GM23338 (cell line): ENCODE measurements at regions not wholly inside any gene's neighbourhood (a gene's known extent, or its start where the extent isn't known, plus 50 kb on each side); places are given as distances from the start of the nearest gene placed in this dataset.
A peak's percentile ranks its signal among the peaks of the same experiment; 100 is the strongest.

Experiments
- ATAC-seq: fragments of 200-7000 bp; cut with Tn5 transposase; 3 replicates; pipeline ENCODE4 v1.9.1; 2020
- DNase-seq: peaks from one replicate; pipeline ENCODE4 v3.0.0-alpha.2; 2015; ENCODE audit warnings: low spot score
- H2AFZ ChIP-seq: fragments of 200-600 bp; sonication (generic); 2 replicates; pipeline ENCODE4 v1.8.0; 2016; ENCODE audit warnings: antibody characterized with exemption, mild to moderate bottlenecking, moderate library complexity
- H3F3A ChIP-seq: fragments of 200-600 bp; sonication (generic); replicated peaks from 2 replicates; pipeline ENCODE4 v1.8.0; 2017; ENCODE audit warnings: antibody characterized with exemption, mixed run types, low read depth
- H3K27ac ChIP-seq: fragments of 200-600 bp; sonication (generic); 2 replicates; pipeline ENCODE4 v1.6.1; 2016; ENCODE audit warnings: low read depth
- H3K27me3 ChIP-seq: fragments of 200-600 bp; sonication (generic); 2 replicates; pipeline ENCODE4 v1.8.0; 2016; ENCODE audit warnings: mild to moderate bottlenecking, mixed run types, moderate library complexity; ENCODE audit not compliant: insufficient read depth
- H3K36me3 ChIP-seq: fragments of 200-600 bp; sonication (generic); 2 replicates; pipeline ENCODE4 v1.8.0; 2016; ENCODE audit warnings: mild to moderate bottlenecking; ENCODE audit not compliant: insufficient read depth
- H3K4me1 ChIP-seq: fragments of 200-600 bp; sonication (generic); 2 replicates; pipeline ENCODE4 v1.8.0; 2016; ENCODE audit warnings: mild to moderate bottlenecking, moderate library complexity; ENCODE audit not compliant: insufficient read depth
- H3K4me2 ChIP-seq: fragments of 200-600 bp; sonication (generic); 2 replicates; pipeline ENCODE4 v1.7.1; 2017; ENCODE audit warnings: mixed run types
- H3K4me3 ChIP-seq: fragments of 200-600 bp; sonication (generic); 2 replicates; pipeline ENCODE4 v1.6.1; 2016; ENCODE audit warnings: mixed run types
- H3K79me2 ChIP-seq: fragments of 200-600 bp; sonication (generic); replicated peaks from 2 replicates; pipeline ENCODE4 v1.8.0; 2017; ENCODE audit warnings: mild to moderate bottlenecking; ENCODE audit not compliant: insufficient read depth
- H3K9me2 ChIP-seq: fragments of 200-600 bp; sonication (generic); 2 replicates; pipeline ENCODE4 v1.8.0; 2017; ENCODE audit not compliant: insufficient read depth
- H4K20me1 ChIP-seq: fragments of 200-600 bp; sonication (generic); replicated peaks from 2 replicates; pipeline ENCODE4 v1.8.0; 2017; ENCODE audit warnings: mild to moderate bottlenecking; ENCODE audit not compliant: insufficient read depth
- H3K27ac Mint-ChIP-seq: 2 replicates; pipeline ENCODE4 v1.8.0; 2020; ENCODE audit warnings: inconsistent platforms, mild to moderate bottlenecking, moderate library complexity, mixed read lengths
- H3K27me3 Mint-ChIP-seq: 3 replicates; pipeline ENCODE4 v1.8.0; 2022; ENCODE audit warnings: low read depth, mild to moderate bottlenecking, moderate library complexity, mixed read lengths, inconsistent platforms; ENCODE audit not compliant: insufficient read depth, poor library complexity
- H3K36me3 Mint-ChIP-seq: 3 replicates; pipeline ENCODE4 v1.8.0; 2021; ENCODE audit warnings: low read depth, mild to moderate bottlenecking, inconsistent platforms, moderate library complexity, mixed read lengths
- H3K4me1 Mint-ChIP-seq: 3 replicates; pipeline ENCODE4 v1.8.0; 2020; ENCODE audit warnings: mild to moderate bottlenecking, inconsistent platforms, mixed read lengths
- H3K4me3 Mint-ChIP-seq: 3 replicates; pipeline ENCODE4 v1.8.0; 2021; ENCODE audit warnings: moderate library complexity, mild to moderate bottlenecking, inconsistent platforms, mixed read lengths
- H3K9me3 Mint-ChIP-seq: 3 replicates; pipeline ENCODE4 v1.8.0; 2020; ENCODE audit warnings: moderate library complexity, mild to moderate bottlenecking, inconsistent platforms, mixed read lengths
- EZH2 ChIP-seq: fragments of 200-600 bp; sonication (generic); IDR thresholded peaks from one replicate; pipeline ENCODE4 v1.8.0; 2017; ENCODE audit warnings: antibody characterized with exemption, mild to moderate bottlenecking, low read depth; ENCODE audit not compliant: unreplicated experiment
- EZH2phosphoT487 ChIP-seq: fragments of 200-600 bp; sonication (generic); IDR thresholded peaks from one replicate; pipeline ENCODE4 v1.8.1; 2018; ENCODE audit warnings: antibody characterized with exemption; ENCODE audit not compliant: unreplicated experiment
- REST ChIP-seq: IDR thresholded peaks from one replicate; pipeline ENCODE4 v1.6.1; 2018; ENCODE audit warnings: antibody characterized with exemption; ENCODE audit not compliant: unreplicated experiment
- STAT1 ChIP-seq: IDR thresholded peaks from one replicate; pipeline ENCODE4 v1.6.1; 2016; ENCODE audit warnings: antibody characterized with exemption; ENCODE audit not compliant: unreplicated experiment
- TF ChIP-seq, protein P1 (sequence below): fragments of 250-450 bp; sonication (Bioruptor Pico); IDR thresholded peaks from 2 replicates; pipeline ENCODE4 v1.5.0; 2020; ENCODE audit warnings: mild to moderate bottlenecking, moderate library complexity

DNA sequence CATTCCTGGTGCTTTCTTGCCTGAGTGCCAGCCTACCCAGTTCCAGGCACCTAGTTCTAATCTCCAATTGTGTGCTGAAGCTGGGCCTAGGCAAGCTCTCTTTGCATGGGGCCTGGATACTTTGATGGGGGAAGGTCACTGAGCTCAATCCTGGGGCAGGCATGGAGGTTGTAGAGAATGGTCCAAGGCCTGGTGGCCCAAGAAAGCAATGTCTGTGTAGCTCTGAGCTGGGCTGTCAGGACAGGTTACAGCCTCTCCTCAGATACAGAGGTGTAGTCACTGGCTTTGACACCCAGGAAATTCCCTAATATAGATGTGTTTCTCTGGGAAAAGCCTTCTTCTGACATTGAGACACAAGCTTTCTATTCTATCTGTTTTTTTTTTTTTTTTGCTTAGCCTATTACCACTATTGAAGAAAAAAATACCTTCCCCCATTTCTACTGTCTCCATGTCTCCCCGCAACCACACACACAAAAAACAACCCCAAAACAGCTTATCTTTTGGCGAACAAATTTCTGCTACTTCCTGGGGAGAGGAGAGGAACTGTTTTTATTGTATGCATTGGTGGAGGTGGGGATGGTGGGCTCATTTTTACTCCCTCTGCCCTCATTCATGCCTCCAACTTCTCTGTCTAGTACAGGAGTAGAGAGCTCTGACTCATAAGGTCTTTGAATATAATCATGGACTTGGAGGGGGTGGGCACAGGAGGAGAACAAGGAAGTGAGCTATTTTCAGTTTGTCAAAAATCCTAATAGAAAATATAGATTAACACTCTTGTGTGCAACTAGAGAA, 66.7 kb upstream of the DHX15 start:
- no peaks in the 10 kb centered on the region for H4K20me1 ChIP-seq
- H3K4me3 ChIP-seq: no peak overlapping the region
- H3K27me3 Mint-ChIP-seq: peaks cover 8% of the 10 kb centered on the region
- H3K36me3 Mint-ChIP-seq: no peaks in the 10 kb centered on the region
- H3K4me2 ChIP-seq: no peak overlapping the region
- H3K36me3 ChIP-seq: no peaks in the 10 kb centered on the region
- no peaks in the 10 kb centered on the region for H3K79me2 ChIP-seq
- peaks cover 26% of the 10 kb centered on the region for H3K4me1 ChIP-seq
- H3K27me3 ChIP-seq: no peaks in the 10 kb centered on the region
- no peaks in the 10 kb centered on the region for H3F3A ChIP-seq
- no peak overlapping the region for H3K4me3 Mint-ChIP-seq
- TF ChIP-seq EZH2phosphoT487 (no peak), STAT1 (no peak), REST (no peak), EZH2 (no peak)
- TF ChIP-seq, protein P1, sequence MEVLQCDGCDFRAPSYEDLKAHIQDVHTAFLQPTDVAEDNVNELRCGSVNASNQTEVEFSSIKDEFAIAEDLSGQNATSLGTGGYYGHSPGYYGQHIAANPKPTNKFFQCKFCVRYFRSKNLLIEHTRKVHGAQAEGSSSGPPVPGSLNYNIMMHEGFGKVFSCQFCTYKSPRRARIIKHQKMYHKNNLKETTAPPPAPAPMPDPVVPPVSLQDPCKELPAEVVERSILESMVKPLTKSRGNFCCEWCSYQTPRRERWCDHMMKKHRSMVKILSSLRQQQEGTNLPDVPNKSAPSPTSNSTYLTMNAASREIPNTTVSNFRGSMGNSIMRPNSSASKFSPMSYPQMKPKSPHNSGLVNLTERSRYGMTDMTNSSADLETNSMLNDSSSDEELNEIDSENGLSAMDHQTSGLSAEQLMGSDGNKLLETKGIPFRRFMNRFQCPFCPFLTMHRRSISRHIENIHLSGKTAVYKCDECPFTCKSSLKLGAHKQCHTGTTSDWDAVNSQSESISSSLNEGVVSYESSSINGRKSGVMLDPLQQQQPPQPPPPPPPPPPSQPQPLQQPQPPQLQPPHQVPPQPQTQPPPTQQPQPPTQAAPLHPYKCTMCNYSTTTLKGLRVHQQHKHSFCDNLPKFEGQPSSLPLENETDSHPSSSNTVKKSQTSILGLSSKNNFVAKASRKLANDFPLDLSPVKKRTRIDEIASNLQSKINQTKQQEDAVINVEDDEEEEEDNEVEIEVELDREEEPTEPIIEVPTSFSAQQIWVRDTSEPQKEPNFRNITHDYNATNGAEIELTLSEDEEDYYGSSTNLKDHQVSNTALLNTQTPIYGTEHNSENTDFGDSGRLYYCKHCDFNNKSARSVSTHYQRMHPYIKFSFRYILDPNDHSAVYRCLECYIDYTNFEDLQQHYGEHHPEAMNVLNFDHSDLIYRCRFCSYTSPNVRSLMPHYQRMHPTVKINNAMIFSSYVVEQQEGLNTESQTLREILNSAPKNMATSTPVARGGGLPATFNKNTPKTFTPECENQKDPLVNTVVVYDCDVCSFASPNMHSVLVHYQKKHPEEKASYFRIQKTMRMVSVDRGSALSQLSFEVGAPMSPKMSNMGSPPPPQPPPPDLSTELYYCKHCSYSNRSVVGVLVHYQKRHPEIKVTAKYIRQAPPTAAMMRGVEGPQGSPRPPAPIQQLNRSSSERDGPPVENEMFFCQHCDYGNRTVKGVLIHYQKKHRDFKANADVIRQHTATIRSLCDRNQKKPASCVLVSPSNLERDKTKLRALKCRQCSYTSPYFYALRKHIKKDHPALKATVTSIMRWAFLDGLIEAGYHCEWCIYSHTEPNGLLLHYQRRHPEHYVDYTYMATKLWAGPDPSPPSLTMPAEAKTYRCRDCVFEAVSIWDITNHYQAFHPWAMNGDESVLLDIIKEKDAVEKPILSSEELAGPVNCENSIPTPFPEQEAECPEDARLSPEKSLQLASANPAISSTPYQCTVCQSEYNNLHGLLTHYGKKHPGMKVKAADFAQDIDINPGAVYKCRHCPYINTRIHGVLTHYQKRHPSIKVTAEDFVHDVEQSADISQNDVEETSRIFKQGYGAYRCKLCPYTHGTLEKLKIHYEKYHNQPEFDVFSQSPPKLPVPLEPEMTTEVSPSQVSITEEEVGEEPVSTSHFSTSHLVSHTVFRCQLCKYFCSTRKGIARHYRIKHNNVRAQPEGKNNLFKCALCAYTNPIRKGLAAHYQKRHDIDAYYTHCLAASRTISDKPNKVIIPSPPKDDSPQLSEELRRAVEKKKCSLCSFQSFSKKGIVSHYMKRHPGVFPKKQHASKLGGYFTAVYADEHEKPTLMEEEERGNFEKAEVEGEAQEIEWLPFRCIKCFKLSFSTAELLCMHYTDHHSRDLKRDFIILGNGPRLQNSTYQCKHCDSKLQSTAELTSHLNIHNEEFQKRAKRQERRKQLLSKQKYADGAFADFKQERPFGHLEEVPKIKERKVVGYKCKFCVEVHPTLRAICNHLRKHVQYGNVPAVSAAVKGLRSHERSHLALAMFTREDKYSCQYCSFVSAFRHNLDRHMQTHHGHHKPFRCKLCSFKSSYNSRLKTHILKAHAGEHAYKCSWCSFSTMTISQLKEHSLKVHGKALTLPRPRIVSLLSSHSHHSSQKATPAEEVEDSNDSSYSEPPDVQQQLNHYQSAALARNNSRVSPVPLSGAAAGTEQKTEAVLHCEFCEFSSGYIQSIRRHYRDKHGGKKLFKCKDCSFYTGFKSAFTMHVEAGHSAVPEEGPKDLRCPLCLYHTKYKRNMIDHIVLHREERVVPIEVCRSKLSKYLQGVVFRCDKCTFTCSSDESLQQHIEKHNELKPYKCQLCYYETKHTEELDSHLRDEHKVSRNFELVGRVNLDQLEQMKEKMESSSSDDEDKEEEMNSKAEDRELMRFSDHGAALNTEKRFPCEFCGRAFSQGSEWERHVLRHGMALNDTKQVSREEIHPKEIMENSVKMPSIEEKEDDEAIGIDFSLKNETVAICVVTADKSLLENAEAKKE (CRISPR knock-in tag): no peak
- peak; percentile 24 for ATAC-seq
- H3K27ac ChIP-seq: no peak overlapping the region
- no peak for DNase-seq
- H3K9me2 ChIP-seq: no peaks in the 10 kb centered on the region
- peaks cover 26% of the 10 kb centered on the region for H3K4me1 Mint-ChIP-seq
- no peaks in the 10 kb centered on the region for H3K9me3 Mint-ChIP-seq
- peak overlapping the region; percentile 91 for H2AFZ ChIP-seq
- H3K27ac Mint-ChIP-seq: no peak overlapping the region
